ENCODE measurements at regions not wholly inside any gene's neighbourhood (a gene's known extent, or its start where the extent isn't known, plus 50 kb on each side); places are given as distances from the start of the nearest gene placed in this dataset.

- no peak for TF ChIP-seq POU5F1 (IDR thresholded peaks at IDR 0.05; ENCODE audit: low read depth, low read length)
- TF ChIP-seq GABPA (IDR thresholded peaks at IDR 0.05; ENCODE audit: borderline replicate concordance, insufficient read depth, low read length): no peak
Observed at GRCh38 chr20:22127587-22127986, 422.1 kb downstream of the PAX1 start.

Measured in H1 (cell line).